Spleen (tissue), 7 donors: ENCODE measurements at regions not wholly inside any gene's neighbourhood (a gene's known extent, or its start where the extent isn't known, plus 50 kb on each side); places are given as distances from the start of the nearest gene placed in this dataset.

Experiments used
- CTCF ChIP-seq, 11 experiments: fragments of 200-600 bp in 7 of 11; fragments of 450-650 bp in 4 of 11; sonication (generic) in 4 of 11; IDR thresholded peaks in 8 of 11; conservative IDR thresholded peaks in 3 of 11; 1 replicate in 7 of 11; 2 replicates in 4 of 11; pipeline versions ENCODE4 v1.4.0 to v1.8.0; 2016 to 2021; ENCODE audit warnings: antibody characterized with exemption in 11 of 11, inconsistent platforms in 4 of 11, mild to moderate bottlenecking in 1 of 11
- POLR2A ChIP-seq, 3 donors: fragments of 450-650 bp; IDR thresholded peaks; one replicate each; pipeline ENCODE4 v1.5.1; 2017; ENCODE audit warnings: antibody characterized with exemption in 3 of 3, mild to moderate bottlenecking in 1 of 3
- POLR2AphosphoS5 ChIP-seq, 3 donors: sonication (generic); formaldehyde crosslinking; IDR thresholded peaks; one replicate each; pipeline ENCODE4 v1.5.1; 2017; ENCODE audit warnings: antibody characterized with exemption in 3 of 3
- donor health status: DM: no; HTN: no; CAD: no; lungs with moderate emphysema.
- donor health status: DM: no; HTN: no; CAD: no.
- donor health status: DM: no; HTN: no; CAD: no.

GRCh38 chr11:26219183-26220117 lies 112.5 kb upstream of the ANO3 start:
- no peak for TF ChIP-seq CTCF (IDR thresholded peaks at IDR 0.05 in 8 of 11, conservative IDR thresholded peaks at IDR 0.05 in 3 of 11)
- no peak for TF ChIP-seq POLR2A (IDR thresholded peaks at IDR 0.05)
- no peak for TF ChIP-seq POLR2AphosphoS5 (IDR thresholded peaks at IDR 0.05)
